ENCODE measurements at regions not wholly inside any gene's neighbourhood (a gene's known extent, or its start where the extent isn't known, plus 50 kb on each side); places are given as distances from the start of the nearest gene placed in this dataset.

DNA sequence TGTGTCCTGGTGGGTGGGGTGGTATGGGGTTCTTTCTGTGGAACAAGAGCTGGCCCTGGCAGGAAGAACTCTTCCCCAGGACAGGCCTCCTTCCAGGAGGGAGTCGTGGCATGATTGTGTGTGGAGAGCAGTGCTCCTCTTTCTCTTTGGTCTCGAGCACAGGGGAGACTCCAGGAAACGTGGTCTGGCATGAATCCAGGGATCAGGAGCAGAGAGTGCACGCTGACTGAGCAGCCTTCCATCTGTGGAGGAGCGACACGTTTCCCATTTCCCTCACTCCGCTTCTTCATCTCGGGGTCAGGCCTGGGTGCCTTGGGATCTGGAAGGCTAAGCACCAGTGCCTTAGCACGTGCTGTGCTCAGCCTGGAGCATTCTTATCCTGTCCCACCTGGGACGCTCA, 132.0 kb upstream of the HDAC4 start:
- TF ChIP-seq, protein P1, sequence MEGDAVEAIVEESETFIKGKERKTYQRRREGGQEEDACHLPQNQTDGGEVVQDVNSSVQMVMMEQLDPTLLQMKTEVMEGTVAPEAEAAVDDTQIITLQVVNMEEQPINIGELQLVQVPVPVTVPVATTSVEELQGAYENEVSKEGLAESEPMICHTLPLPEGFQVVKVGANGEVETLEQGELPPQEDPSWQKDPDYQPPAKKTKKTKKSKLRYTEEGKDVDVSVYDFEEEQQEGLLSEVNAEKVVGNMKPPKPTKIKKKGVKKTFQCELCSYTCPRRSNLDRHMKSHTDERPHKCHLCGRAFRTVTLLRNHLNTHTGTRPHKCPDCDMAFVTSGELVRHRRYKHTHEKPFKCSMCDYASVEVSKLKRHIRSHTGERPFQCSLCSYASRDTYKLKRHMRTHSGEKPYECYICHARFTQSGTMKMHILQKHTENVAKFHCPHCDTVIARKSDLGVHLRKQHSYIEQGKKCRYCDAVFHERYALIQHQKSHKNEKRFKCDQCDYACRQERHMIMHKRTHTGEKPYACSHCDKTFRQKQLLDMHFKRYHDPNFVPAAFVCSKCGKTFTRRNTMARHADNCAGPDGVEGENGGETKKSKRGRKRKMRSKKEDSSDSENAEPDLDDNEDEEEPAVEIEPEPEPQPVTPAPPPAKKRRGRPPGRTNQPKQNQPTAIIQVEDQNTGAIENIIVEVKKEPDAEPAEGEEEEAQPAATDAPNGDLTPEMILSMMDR (IDR thresholded peaks at IDR 0.05), result no peak
- no peak for TF ChIP-seq ZFX (IDR thresholded peaks at IDR 0.05; ENCODE audit: borderline replicate concordance)

Data from 22Rv1 (cell line).